ENCODE measurements at regions not wholly inside any gene's neighbourhood (a gene's known extent, or its start where the extent isn't known, plus 50 kb on each side); places are given as distances from the start of the nearest gene placed in this dataset.

DNA sequence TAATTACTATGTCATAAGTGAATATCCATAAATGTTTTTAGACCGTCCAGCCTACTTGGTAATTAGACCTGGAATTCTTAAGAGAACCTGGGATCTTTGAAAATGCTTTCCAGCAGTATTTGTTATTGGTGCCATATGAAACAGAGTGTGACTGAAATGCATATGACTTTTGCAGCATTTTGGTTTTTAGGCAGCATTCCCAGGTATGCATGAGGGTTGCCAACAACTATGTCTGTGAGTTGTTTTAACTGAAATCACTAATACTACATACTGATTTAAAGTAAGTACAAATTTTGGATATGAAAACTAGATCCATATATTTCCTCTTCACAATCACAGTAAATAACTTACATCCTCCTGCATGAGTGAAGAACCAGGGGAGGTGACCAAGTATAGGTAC is 437.7 kb upstream of the FAR2 start:
- Mint-ChIP-seq H3K9me3 (no peaks in the 10 kb centered on the region), H3K4me1 (ENCODE audit: unreplicated experiment) (no peaks in the 10 kb centered on the region), H3K36me3 (peaks cover 6% of the 10 kb centered on the region), H3K27me3 (peaks cover 6% of the 10 kb centered on the region), H3K27ac (no peak overlapping the region), H3K4me3 (no peak overlapping the region)
- DNase-seq (ENCODE audit: extremely low spot score, unreplicated experiment), result no peak
- TF ChIP-seq, protein P1, sequence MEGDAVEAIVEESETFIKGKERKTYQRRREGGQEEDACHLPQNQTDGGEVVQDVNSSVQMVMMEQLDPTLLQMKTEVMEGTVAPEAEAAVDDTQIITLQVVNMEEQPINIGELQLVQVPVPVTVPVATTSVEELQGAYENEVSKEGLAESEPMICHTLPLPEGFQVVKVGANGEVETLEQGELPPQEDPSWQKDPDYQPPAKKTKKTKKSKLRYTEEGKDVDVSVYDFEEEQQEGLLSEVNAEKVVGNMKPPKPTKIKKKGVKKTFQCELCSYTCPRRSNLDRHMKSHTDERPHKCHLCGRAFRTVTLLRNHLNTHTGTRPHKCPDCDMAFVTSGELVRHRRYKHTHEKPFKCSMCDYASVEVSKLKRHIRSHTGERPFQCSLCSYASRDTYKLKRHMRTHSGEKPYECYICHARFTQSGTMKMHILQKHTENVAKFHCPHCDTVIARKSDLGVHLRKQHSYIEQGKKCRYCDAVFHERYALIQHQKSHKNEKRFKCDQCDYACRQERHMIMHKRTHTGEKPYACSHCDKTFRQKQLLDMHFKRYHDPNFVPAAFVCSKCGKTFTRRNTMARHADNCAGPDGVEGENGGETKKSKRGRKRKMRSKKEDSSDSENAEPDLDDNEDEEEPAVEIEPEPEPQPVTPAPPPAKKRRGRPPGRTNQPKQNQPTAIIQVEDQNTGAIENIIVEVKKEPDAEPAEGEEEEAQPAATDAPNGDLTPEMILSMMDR (conservative IDR thresholded peaks at IDR 0.05), result no peak

DNA sequence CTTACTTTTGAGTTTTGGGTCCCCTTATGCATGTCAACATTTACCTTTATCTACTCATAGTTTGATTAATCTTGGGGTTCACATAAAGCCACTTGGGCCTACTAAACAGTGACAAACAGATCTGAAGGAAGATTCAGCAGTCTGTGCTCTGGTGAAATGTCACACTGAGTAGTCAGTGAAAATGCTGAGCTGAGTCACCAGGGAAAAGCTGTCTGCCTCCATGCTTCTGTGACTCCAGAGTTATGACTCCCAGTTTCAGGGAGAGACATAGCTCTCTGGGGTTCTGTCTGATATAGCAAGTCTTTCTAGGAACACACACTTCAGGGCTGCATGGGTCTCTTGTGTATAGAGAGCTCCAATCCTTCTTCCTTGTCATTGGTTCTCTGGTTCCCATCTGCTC is 406.3 kb upstream of the FAR2 start:
- no peaks in the 10 kb centered on the region for H3K9me3 Mint-ChIP-seq
- no peaks in the 10 kb centered on the region for H3K27me3 Mint-ChIP-seq
- TF ChIP-seq, protein P1 (conservative IDR thresholded peaks at IDR 0.05), result no peak
- H3K27ac Mint-ChIP-seq, result no peak overlapping the region
- peaks cover 4% of the 10 kb centered on the region for H3K36me3 Mint-ChIP-seq
- DNase-seq (ENCODE audit: extremely low spot score, unreplicated experiment), result no peak
- H3K4me3 Mint-ChIP-seq, result no peak overlapping the region
- no peaks in the 10 kb centered on the region for H3K4me1 Mint-ChIP-seq (ENCODE audit: unreplicated experiment)

DNA sequence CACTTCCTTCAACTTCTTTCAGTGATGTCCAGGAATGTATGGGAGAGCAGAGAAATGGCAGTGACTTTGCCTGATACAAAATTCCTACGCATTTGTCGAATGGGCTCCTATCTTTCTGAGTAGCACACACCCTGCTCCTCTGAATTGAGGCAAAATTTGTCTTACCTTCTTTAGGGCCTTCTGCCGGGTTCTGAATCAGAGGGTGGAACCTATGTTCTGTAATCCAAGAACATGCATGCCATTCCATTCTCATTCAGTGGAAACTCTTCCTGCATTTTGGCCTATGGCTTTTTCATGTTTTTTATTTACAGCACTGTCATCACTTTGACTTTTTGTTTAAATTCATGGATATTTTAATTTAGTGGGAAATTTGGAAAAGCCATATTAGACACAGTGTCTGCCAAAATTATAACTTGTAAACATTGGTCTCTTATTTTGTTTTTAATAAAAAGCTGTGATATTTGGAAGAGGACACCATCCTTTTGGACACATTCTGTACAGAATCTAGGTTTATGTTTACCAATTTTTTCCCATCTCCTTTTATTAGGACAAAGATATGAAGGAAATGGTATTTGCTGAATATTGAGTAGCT is 402.2 kb upstream of the FAR2 start:
- Mint-ChIP-seq H3K4me1 (ENCODE audit: unreplicated experiment) (no peaks in the 10 kb centered on the region), H3K27ac (no peak overlapping the region), H3K9me3 (no peaks in the 10 kb centered on the region), H3K27me3 (no peaks in the 10 kb centered on the region), H3K36me3 (peaks cover 4% of the 10 kb centered on the region), H3K4me3 (no peak overlapping the region)
- no peak for DNase-seq (ENCODE audit: extremely low spot score, unreplicated experiment)
- TF ChIP-seq, protein P1 (conservative IDR thresholded peaks at IDR 0.05), result no peak

DNA sequence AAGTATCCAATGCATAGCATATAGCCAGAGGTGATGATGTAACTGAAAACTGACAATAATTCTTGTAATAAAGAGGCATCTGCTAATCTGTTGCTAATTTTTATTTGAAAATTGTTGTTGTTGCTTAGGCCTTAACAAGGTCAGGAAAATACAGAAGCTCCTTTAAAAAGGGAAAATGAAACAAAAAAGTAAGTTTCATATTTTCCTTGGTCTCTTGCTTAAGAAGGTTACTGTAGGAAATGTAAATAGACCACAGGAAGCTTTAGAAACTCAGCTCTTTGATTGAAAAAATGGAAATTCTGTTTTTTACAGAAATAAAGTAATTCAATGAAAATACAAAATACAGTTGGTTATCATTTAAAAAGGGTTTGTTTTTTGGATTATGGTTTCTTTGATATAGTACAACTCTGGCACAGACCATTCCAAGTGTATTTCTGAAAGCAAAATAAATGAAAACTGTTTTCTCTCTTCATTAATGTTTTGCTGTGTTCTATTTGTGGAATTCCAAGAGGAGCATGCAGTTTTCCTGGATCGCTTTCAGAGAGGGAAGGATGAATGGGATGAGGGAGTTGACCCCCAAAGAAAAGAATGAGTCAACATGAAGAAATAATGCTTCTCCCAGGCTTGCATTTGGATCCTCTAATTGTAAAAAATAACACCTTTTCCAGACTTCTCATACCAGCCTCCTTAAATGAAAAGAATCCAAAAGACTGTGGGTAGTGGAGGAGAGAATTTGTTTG is 398.0 kb upstream of the FAR2 start:
- no peak for DNase-seq (ENCODE audit: extremely low spot score, unreplicated experiment)

DNA sequence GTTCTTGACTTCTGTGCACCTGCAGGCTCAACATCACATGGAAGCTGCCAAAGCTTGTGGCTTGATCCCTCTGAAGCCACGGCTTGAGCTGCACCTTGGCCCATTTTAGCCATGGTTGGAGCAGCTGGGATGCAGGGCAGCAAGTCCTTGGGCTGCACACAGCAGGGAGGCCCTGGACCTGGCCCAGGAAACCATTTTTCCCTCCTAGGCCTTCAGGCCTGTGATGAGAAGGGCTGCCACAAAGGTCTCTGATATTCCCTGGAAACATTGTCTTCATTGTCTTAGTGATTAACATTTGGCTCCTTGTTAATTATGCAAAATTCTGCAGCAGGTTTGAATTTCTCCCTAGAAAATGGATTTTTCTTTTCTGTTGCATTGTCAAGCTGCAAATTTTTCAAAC is 394.1 kb upstream of the FAR2 start:
- no peaks in the 10 kb centered on the region for H3K9me3 Mint-ChIP-seq
- no peak overlapping the region for H3K27ac Mint-ChIP-seq
- H3K4me1 Mint-ChIP-seq (ENCODE audit: unreplicated experiment), result no peaks in the 10 kb centered on the region
- no peaks in the 10 kb centered on the region for H3K27me3 Mint-ChIP-seq
- no peak overlapping the region for H3K4me3 Mint-ChIP-seq
- H3K36me3 Mint-ChIP-seq, result peaks cover 11% of the 10 kb centered on the region
- TF ChIP-seq, protein P1 (conservative IDR thresholded peaks at IDR 0.05), result no peak
- DNase-seq (ENCODE audit: extremely low spot score, unreplicated experiment), result no peak

More for the DNA sequence above, 398.0 kb upstream of the FAR2 start:
- Mint-ChIP-seq H3K27me3 (no peaks in the 10 kb centered on the region), H3K4me3 (no peak overlapping the region), H3K27ac (no peak overlapping the region), H3K36me3 (peaks cover 7% of the 10 kb centered on the region), H3K4me1 (ENCODE audit: unreplicated experiment) (no peaks in the 10 kb centered on the region), H3K9me3 (no peaks in the 10 kb centered on the region)
- TF ChIP-seq, protein P1 (conservative IDR thresholded peaks at IDR 0.05), result no peak

Data from type B pancreatic cell (in vitro differentiated cells).